K562 (cell line): ENCODE measurements at regions not wholly inside any gene's neighbourhood (a gene's known extent, or its start where the extent isn't known, plus 50 kb on each side); places are given as distances from the start of the nearest gene placed in this dataset.

Source experiments
- ATAC-seq: fragments of 200-7000 bp; cut with Tn5 transposase; 3 replicates; pipeline ENCODE4 v1.9.1; 2020; ENCODE audit warnings: moderate library complexity
- BruUV-seq: library from RNA; stranded (reverse); fragments of 400-500 nt; replicated peaks from 2 replicates; lab custom pipeline; 2021; lab: Mats Ljungman, UMichigan
- CTCF ChIA-PET: fragments of 300-600 bp; formaldehyde crosslinking; extraction: SDS; loops from one replicate; lab custom pipeline; 2021; ENCODE audit warnings: low intra/inter-chr PET ratio; lab: Yijun Ruan, JAX
- POLR2A ChIA-PET: fragments of 300-600, 350-650 bp; sonication (Branson Sonifier 250); formaldehyde crosslinking; extraction: SDS; loops from one replicate; lab custom pipeline; 2021; ENCODE audit warnings: antibody characterized with exemption, inconsistent platforms; lab: Yijun Ruan, JAX
- DNase-seq, 4 experiments: peaks; one replicate each; pipeline versions ENCODE4 v3.0.0 to v3.0.0-alpha.2; 2011 to 2018; ENCODE audit warnings: low spot score in 3 of 4, mixed read lengths in 3 of 4; ENCODE audit errors: extremely low read depth in 1 of 4
- FAIRE-seq: peaks from 2 replicates; lab custom pipeline; 2011; peaks lifted over from hg19 to GRCh38; lab: Jason Lieb, UNC
- H2AFZ ChIP-seq: 2 replicates; pipeline ENCODE4 v1.6.0; 2011; ENCODE audit warnings: low read depth, low read length, control low read depth, inconsistent platforms
- H3K27ac ChIP-seq: fragments of 200-600 bp; 3 replicates; pipeline ENCODE4 v1.8.0; 2011; ENCODE audit warnings: low read depth, mild to moderate bottlenecking, control low read depth, inconsistent platforms, low read length, moderate library complexity, mixed read lengths; ENCODE audit errors: extremely low read depth
- H3K27me3 ChIP-seq, 2 experiments: fragments of 300-600 bp in 1 of 2; 2 replicates in 1 of 2; 3 replicates in 1 of 2; pipeline versions ENCODE4 v1.6.0 to v1.8.0; 2011; ENCODE audit warnings: inconsistent platforms in 2 of 2, low read length in 2 of 2, mild to moderate bottlenecking in 1 of 2, mixed read lengths in 1 of 2, moderate library complexity in 1 of 2; ENCODE audit not compliant: control insufficient read depth in 2 of 2, insufficient read depth in 2 of 2
- H3K36me3 ChIP-seq: fragments of 300-600 bp; 3 replicates; pipeline ENCODE4 v1.8.0; 2011; ENCODE audit warnings: mild to moderate bottlenecking, low read length, inconsistent platforms; ENCODE audit not compliant: control insufficient read depth, insufficient read depth
- H3K4me1 ChIP-seq, 2 experiments: fragments of 200-600 bp in 1 of 2; replicated peaks in 1 of 2; 2 replicates in 1 of 2; 3 replicates in 1 of 2; pipeline versions ENCODE4 v1.5.1 to v1.8.0; 2011; ENCODE audit warnings: inconsistent platforms in 2 of 2, low read length in 2 of 2, mild to moderate bottlenecking in 1 of 2, mixed read lengths in 1 of 2, moderate library complexity in 1 of 2; ENCODE audit not compliant: control insufficient read depth in 2 of 2, insufficient read depth in 2 of 2
- H3K4me2 ChIP-seq: 2 replicates; pipeline ENCODE4 v1.6.1; 2011; ENCODE audit warnings: low read length, control low read depth, inconsistent platforms, mixed read lengths; ENCODE audit not compliant: insufficient read depth
- H3K4me3 ChIP-seq: fragments of 200-600 bp; sonication (generic), shearing (Covaris generic); 2 replicates; pipeline ENCODE4 v1.5.1; 2016; ENCODE audit warnings: control low read depth, inconsistent platforms
- H3K79me2 ChIP-seq: fragments of 200-600 bp; 3 replicates; pipeline ENCODE4 v1.8.0; 2011; ENCODE audit warnings: low read length, inconsistent platforms; ENCODE audit not compliant: control insufficient read depth, insufficient read depth
- H3K9ac ChIP-seq, 2 experiments: 2 replicates each; pipeline versions ENCODE4 v1.6.0 to v1.6.1; 2011; ENCODE audit warnings: low read depth in 2 of 2, low read length in 2 of 2, control low read depth in 1 of 2, inconsistent platforms in 1 of 2, mild to moderate bottlenecking in 1 of 2, mixed read lengths in 1 of 2; ENCODE audit not compliant: insufficient read depth in 1 of 2
- H3K9me1 ChIP-seq: one replicate; pipeline ENCODE4 v1.6.0; 2011; ENCODE audit warnings: inconsistent platforms, mild to moderate bottlenecking, low read length, moderate library complexity; ENCODE audit not compliant: control insufficient read depth, insufficient read depth
- H3K9me3 ChIP-seq: replicated peaks from 2 replicates; pipeline ENCODE4 v1.5.1; 2011; ENCODE audit warnings: low read depth, low read length, inconsistent platforms; ENCODE audit not compliant: control insufficient read depth, insufficient read depth
- H4K20me1 ChIP-seq: replicated peaks from 2 replicates; pipeline ENCODE4 v1.6.1; 2011; ENCODE audit warnings: low read length, inconsistent platforms, mixed read lengths; ENCODE audit not compliant: control insufficient read depth, insufficient read depth
- ETV5 ChIP-seq: sonication (generic); formaldehyde crosslinking; IDR thresholded peaks from 2 replicates; pipeline ENCODE4 v1.4.0; 2020; ENCODE audit warnings: low read depth, mild to moderate bottlenecking, missing genetic modification reagents
- GABPB1 ChIP-seq: sonication (generic); formaldehyde crosslinking; IDR thresholded peaks from 2 replicates; pipeline ENCODE4 v1.8.0; 2022; ENCODE audit warnings: mild to moderate bottlenecking, missing genetic modification reagents
- KLF1 ChIP-seq: fragments of 450-650 bp; IDR thresholded peaks from 2 replicates; pipeline ENCODE4 v1.6.1; 2016; ENCODE audit warnings: missing genetic modification characterization, missing compliant biosample characterization
- NR2C1 ChIP-seq, 2 experiments: fragments of 450-650 bp; IDR thresholded peaks; 2 replicates each; pipeline ENCODE4 v1.6.1; 2017; ENCODE audit warnings: mild to moderate bottlenecking in 2 of 2, antibody characterized with exemption in 1 of 2, inconsistent platforms in 1 of 2, missing compliant biosample characterization in 1 of 2, missing genetic modification characterization in 1 of 2
- THAP7 ChIP-seq: fragments of 250-450 bp; sonication (Bioruptor Pico); IDR thresholded peaks from 2 replicates; pipeline ENCODE4 v1.5.0; 2021
- ZNF263 ChIP-seq: sonication (generic); formaldehyde crosslinking; IDR thresholded peaks from 2 replicates; pipeline ENCODE4 v1.8.0; 2022; ENCODE audit warnings: mild to moderate bottlenecking, missing genetic modification reagents, borderline replicate concordance
- ZNF696 ChIP-seq: fragments of 250-450 bp; sonication (Bioruptor Pico); conservative IDR thresholded peaks from 2 replicates; pipeline ENCODE4 v1.4.0; 2020; ENCODE audit warnings: mild to moderate bottlenecking, moderate library complexity
- ZNF740 ChIP-seq, 3 experiments: fragments of 200-800 bp in 1 of 3; sonication (Bioruptor generic) in 1 of 3; sonication (generic) in 1 of 3; formaldehyde crosslinking in 1 of 3; IDR thresholded peaks; 2 replicates each; pipeline versions ENCODE4 v1.6.1 to v1.8.0; 2016 to 2022; ENCODE audit warnings: mild to moderate bottlenecking in 2 of 3, missing compliant biosample characterization in 2 of 3, missing genetic modification characterization in 2 of 3, missing genetic modification reagents in 1 of 3
- WGBS: fragments of 100-300 bp; shearing (Covaris generic); methylation state at CpG from one replicate; pipeline ENCODE4 v1.1.6; 2016; ENCODE audit warnings: low coverage, mixed read lengths; ENCODE audit not compliant: insufficient coverage; ENCODE audit errors: missing lambda C conversion rate; 5-methylcytosine and 5-hydroxymethylcytosine counted together
- in situ Hi-C: fragments of 300-500 bp; cut with MboI; formaldehyde crosslinking; loops from 4 replicates; pipeline ENCODE4 v1.15.0; 2018; ENCODE audit warnings: inconsistent platforms, mixed read lengths
- intact Hi-C: fragments of 100-400 bp; cut with micrococcal nuclease; formaldehyde crosslinking; loops from 2 replicates; pipeline ENCODE4 v1.14.2; 2022
- TF ChIP-seq, protein P1 (sequence below): fragments of 250-450 bp; sonication (Bioruptor Pico); IDR thresholded peaks from 2 replicates; pipeline ENCODE4 v1.8.0; 2021; ENCODE audit warnings: mild to moderate bottlenecking, moderate library complexity
- TF ChIP-seq, protein P2 (sequence below): conservative IDR thresholded peaks from 2 replicates; pipeline ENCODE4 v1.6.1; 2011; ENCODE audit warnings: low read depth, mild to moderate bottlenecking, low read length; ENCODE audit not compliant: control insufficient read depth

- no peak for TF ChIP-seq ZNF263 (CRISPR knock-in tag)
- no peak for TF ChIP-seq ETV5
- TF ChIP-seq, protein P1, sequence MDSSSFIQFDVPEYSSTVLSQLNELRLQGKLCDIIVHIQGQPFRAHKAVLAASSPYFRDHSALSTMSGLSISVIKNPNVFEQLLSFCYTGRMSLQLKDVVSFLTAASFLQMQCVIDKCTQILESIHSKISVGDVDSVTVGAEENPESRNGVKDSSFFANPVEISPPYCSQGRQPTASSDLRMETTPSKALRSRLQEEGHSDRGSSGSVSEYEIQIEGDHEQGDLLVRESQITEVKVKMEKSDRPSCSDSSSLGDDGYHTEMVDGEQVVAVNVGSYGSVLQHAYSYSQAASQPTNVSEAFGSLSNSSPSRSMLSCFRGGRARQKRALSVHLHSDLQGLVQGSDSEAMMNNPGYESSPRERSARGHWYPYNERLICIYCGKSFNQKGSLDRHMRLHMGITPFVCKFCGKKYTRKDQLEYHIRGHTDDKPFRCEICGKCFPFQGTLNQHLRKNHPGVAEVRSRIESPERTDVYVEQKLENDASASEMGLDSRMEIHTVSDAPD (CRISPR knock-in tag) = no peak
- TF ChIP-seq KLF1 (tag) = no peak
- TF ChIP-seq GABPB1 (CRISPR knock-in tag) = no peak
- TF ChIP-seq THAP7 = no peak
- TF ChIP-seq, protein P2, sequence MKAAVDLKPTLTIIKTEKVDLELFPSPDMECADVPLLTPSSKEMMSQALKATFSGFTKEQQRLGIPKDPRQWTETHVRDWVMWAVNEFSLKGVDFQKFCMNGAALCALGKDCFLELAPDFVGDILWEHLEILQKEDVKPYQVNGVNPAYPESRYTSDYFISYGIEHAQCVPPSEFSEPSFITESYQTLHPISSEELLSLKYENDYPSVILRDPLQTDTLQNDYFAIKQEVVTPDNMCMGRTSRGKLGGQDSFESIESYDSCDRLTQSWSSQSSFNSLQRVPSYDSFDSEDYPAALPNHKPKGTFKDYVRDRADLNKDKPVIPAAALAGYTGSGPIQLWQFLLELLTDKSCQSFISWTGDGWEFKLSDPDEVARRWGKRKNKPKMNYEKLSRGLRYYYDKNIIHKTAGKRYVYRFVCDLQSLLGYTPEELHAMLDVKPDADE = no peak
These were observed 801.5 kb downstream of the NR2F1-AS1 start (continued) for GRCh38 chr5:92779536-92779935.

GRCh38 chr5:92778261-92778660, 802.8 kb downstream of the NR2F1-AS1 start:
- intact Hi-C loops (no loop called here), in situ Hi-C loops (no loop called here)
- DNase-seq = no peak
- no peak overlapping the region for H2AFZ ChIP-seq
- WGBS = 0% methylated on average over 3 of the region's 3 CpGs
- no peak overlapping the region for H3K9ac ChIP-seq
- no peak overlapping the region for H3K27ac ChIP-seq
- no peak overlapping the region for H3K4me3 ChIP-seq
- no peaks in the 10 kb centered on the region for H3K9me3 ChIP-seq
- CTCF ChIA-PET = no interaction called here
- no TSS peak for BruUV-seq
- no peaks in the 10 kb centered on the region for H4K20me1 ChIP-seq
- no peak for FAIRE-seq
- no peak overlapping the region for H3K4me2 ChIP-seq
- no peak for ATAC-seq
- no peaks in the 10 kb centered on the region for H3K79me2 ChIP-seq
- POLR2A ChIA-PET = no interaction called here
- H3K4me1 ChIP-seq = no peaks in the 10 kb centered on the region
- no peaks in the 10 kb centered on the region for H3K9me1 ChIP-seq
- no peaks in the 10 kb centered on the region for H3K27me3 ChIP-seq
- no peaks in the 10 kb centered on the region for H3K36me3 ChIP-seq
- no peak for TF ChIP-seq ZNF696
- TF ChIP-seq NR2C1 (IDR thresholded peaks at IDR 0.05) = no peak
- TF ChIP-seq NR2C1 (tag; IDR thresholded peaks at IDR 0.05) = no peak
- no peak for TF ChIP-seq ZNF740 (CRISPR knock-in tag; IDR thresholded peaks at IDR 0.05)
- no peak for TF ChIP-seq ZNF740 (tag; IDR thresholded peaks at IDR 0.05)
